GM21390 (cell line): ENCODE measurements at regions not wholly inside any gene's neighbourhood (a gene's known extent, or its start where the extent isn't known, plus 50 kb on each side); places are given as distances from the start of the nearest gene placed in this dataset.
A peak's percentile ranks its signal among the peaks of the same experiment; 100 is the strongest.

ENCODE experiments used
- ATAC-seq: cut with Tn5 transposase; IDR thresholded peaks from one replicate; pipeline ENCODE4 v1.9.1; 2021; ENCODE audit not compliant: unreplicated experiment

DNA sequence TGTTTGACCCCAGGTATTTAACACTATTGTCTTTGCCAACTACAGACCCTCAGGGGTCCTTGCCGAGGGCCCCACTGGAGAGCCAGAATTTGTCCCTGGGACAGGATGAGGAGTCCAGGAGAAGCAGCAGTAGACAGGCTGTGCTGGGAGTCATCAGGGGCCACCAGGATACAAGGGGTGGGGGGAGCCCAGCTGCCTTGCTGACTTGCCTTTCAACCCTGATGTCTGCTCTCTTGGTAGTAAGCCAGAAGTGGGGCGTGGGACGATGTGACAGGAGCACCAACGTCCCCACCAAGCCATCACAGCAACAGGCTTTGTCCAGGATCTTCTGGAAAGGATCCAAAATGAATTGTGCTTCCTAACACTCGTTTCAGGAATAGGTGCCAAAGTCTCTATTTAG, 62.4 kb upstream of the CDCA7L start:
- no peak for ATAC-seq

DNA sequence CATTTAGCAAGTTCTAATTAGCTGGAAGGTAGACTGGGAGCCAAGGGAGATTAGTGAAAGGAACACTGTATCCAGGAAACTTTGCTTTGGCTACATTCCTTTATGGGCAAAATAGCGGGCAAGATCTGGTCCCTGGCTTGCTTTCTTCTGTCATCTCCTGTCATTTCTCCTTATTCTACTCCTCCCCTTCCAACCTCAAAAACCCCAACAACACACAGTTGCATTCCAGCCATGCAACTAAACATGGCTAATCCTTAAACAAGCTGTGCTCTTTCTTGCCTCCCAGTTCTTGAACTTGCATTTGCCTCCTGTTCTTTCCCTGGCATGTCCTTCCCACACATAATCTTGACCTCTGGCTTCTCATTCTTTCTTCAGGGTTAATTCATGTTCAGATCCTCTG, 59.5 kb upstream of the CDCA7L start:
- ATAC-seq = no peak

DNA sequence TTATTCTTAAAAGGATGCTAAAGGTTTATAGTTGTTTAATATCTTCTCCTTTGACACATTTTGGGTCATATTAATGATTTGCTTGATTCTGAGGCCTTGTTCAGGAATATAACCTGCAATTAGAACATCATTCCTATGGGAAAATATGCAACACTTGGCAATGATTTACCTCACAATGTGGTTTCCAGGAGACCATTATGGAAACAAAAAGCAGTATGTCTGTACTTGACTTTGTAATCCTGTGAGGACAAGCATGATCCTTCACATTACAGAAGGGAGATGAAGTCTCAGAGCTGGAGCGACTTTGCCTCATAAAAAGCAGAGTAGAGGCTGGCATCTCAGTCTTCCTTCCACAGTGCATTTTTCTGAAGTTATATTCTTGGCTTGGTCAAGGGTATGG, 57.0 kb upstream of the CDCA7L start:
- no peak for ATAC-seq

DNA sequence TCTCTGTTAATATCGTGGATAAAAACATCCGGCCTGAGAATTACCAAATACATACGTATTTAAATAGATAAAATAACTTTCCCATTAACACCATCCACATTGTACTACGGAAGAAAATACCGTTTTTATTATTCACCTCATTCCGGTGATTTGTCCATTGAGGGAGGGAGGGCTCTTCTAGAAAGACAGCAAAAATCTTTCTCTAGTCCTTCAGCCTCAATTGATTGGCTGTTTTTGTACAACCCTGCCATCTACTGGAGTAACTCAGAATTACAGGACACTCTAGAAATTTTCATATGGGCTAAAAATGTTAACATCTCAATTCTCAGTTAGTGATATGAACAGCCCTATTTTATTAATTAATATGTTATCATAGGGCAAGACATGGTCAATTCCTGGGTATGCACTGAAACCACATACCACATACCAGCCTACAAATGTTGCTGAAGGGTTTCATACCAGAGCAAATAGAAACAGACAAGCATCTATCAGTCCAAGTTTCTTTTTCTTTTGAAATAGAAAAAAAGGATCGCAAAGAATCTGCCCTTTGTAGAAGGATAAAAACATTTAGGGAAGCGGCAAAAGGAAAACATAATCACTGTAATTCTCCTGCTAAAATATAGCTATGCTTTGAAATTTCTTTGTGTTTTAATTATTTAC, 55.8 kb upstream of the CDCA7L start:
- peak; percentile 68 for ATAC-seq

DNA sequence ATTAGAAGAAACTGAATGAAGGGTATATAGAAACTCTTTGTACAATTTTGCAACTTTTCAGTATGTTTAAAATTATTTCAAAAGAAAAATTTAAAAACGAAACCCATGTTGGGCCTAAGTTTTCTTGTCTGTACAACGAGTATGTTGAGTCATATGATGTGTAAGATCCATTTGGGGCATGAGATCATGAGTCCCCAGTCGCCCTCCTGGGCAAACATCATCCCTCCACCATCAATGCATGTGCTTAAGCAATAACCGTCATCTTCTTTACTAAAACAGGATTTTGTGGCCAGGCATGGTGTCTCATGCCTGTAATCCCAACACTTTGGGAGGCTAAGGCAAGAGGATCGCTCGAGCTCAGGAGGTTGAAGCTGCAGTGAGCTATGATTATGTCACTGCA, 54.2 kb upstream of the CDCA7L start:
- no peak for ATAC-seq

DNA sequence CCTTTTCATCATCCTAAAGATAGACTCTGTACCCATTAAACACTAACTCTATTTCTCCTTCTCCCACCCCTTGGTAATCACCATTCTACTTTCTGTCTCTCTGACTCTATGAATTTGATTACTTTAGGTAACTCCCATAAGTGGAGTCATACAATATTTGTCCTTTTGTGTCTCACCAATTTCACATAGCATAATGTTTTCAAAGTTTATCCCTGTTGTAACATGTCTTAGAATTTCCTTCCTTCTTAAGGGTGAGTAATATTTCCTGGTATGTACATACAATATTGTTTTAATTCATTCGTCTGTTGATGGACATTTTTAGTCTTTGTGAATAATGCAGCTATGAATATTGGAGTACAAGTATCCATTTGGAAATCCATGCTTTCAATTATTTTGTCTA, 50.9 kb upstream of the CDCA7L start:
- no peak for ATAC-seq
